Esophagus (tissue), 2 donors: ENCODE measurements at regions not wholly inside any gene's neighbourhood (a gene's known extent, or its start where the extent isn't known, plus 50 kb on each side); places are given as distances from the start of the nearest gene placed in this dataset.

Experiments
- H3K27ac ChIP-seq, 2 donors: one replicate each; pipeline ENCODE4 v1.5.1; 2013; ENCODE audit warnings: low read depth in 2 of 2, mild to moderate bottlenecking in 2 of 2, inconsistent platforms in 1 of 2, low read length in 1 of 2, moderate library complexity in 1 of 2
- H3K27me3 ChIP-seq, 2 donors: one replicate each; pipeline ENCODE4 v1.6.1; 2013; ENCODE audit warnings: low read length in 2 of 2, control low read depth in 1 of 2, mild to moderate bottlenecking in 1 of 2; ENCODE audit not compliant: insufficient read depth in 2 of 2, control insufficient read depth in 1 of 2
- H3K36me3 ChIP-seq, 2 donors: one replicate each; pipeline ENCODE4 v1.6.1; 2013; ENCODE audit warnings: low read length in 1 of 2; ENCODE audit not compliant: control insufficient read depth in 2 of 2, insufficient read depth in 2 of 2
- H3K4me1 ChIP-seq, 2 donors: one replicate each; pipeline ENCODE4 v1.6.1; 2013; ENCODE audit warnings: low read length in 1 of 2; ENCODE audit not compliant: control insufficient read depth in 2 of 2, insufficient read depth in 2 of 2
- H3K4me3 ChIP-seq, 2 donors: one replicate each; pipeline ENCODE4 v1.5.1; 2013; ENCODE audit warnings: low read length in 2 of 2, mild to moderate bottlenecking in 2 of 2, low read depth in 1 of 2, moderate library complexity in 1 of 2
- H3K9me3 ChIP-seq, 2 donors: one replicate each; pipeline ENCODE4 v1.6.1; 2013; ENCODE audit warnings: mild to moderate bottlenecking in 2 of 2, low read depth in 1 of 2, low read length in 1 of 2, moderate library complexity in 1 of 2; ENCODE audit not compliant: control insufficient read depth in 2 of 2, insufficient read depth in 1 of 2
- WGBS, 2 donors: extraction: QIAGEN DNeasy Blood & Tissue Kit; methylation state at CpG; one replicate each; pipeline ENCODE4 v1.1.7; 2013; 5-methylcytosine and 5-hydroxymethylcytosine counted together
- donor health status: healthy with polysubstance abuse.
- donor health status: Bipolar disorder and iron deficiency.

DNA sequence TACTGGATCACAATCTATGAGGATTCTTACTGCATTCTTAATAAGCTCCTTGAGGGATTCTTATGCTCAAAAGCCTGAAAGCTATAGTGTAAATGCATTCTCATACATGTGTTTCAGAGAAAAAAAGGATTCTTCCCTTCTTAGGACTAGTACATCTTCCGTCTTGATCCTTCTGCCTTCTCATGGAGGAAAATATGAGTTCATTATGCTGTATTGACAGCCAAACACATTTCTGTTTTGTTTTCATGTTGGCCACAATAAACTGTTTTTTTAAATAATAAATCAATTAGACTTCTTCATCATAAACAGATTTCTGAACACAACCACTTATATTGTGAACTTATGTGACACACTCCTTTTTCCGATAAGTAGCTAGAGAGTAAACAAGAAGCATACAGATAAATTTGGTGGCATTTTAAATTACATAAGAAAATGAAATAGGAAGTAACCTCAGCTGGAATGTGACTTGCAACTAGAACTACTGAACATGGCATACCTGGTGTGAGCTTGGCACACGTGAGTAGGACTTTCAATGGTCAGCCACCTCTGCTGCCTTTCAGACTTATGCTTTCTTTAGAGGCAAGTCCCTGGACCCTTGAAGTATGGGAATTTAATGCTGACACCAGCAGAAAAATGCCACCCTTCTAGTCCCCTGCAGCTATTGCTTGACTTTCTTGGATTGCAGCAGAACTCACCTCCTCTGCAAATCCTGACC is 350.4 kb downstream of the BCKDHB start:
- peak overlapping the region; percentile 44 to 71 for H3K27ac ChIP-seq
- 68 to 78% methylated on average over 3 of the region's 3 CpGs for WGBS, 2 donors
- no peak overlapping the region for H3K4me3 ChIP-seq
- H3K36me3 ChIP-seq = no peaks in the 10 kb centered on the region
- H3K9me3 ChIP-seq = no peaks in the 10 kb centered on the region
- H3K4me1 ChIP-seq = peaks cover 0 to 4% of the 10 kb centered on the region in 2 donors
- H3K27me3 ChIP-seq = no peaks in the 10 kb centered on the region

DNA sequence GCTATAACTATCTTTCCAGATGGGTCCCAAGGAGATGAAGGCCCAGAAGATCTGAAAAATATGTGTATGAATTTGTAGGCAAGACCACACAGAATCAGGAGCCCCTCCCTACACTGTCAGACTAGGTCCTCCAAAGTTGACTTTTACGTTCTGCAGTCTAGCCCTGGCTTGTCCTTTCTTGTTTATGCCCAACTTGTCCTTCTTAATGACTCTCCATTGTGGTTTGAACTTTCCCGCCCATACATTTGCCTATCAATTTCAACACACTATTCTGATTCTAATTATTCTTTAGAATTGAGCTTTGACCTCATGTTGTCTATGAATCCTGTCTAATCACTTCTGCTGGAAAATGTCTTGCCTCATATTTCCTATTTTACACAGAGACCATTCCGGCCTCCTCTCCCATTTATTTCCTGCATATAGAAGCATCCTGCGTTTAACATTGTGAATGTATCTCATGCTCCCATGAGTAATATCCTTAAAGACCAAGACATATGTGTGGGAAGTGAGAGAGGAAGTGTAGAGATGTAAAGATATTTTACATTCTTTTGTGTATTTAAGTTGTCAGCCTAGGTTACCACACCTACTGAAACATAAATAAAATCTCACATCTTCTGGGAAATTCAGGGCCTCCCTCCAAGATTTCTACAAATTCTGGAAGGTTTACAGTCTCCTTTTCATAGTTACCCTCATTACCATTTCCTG is 348.3 kb downstream of the BCKDHB start:
- H3K9me3 ChIP-seq = no peaks in the 10 kb centered on the region
- peak overlapping the region; percentile 86 to 91 for H3K27ac ChIP-seq
- H3K27me3 ChIP-seq = no peaks in the 10 kb centered on the region
- no peaks in the 10 kb centered on the region for H3K36me3 ChIP-seq
- no peak overlapping the region for H3K4me3 ChIP-seq
- peaks cover 0 to 4% of the 10 kb centered on the region in 2 donors for H3K4me1 ChIP-seq
- 54 to 74% methylated on average over 4 of the region's 4 CpGs for WGBS, 2 donors

DNA sequence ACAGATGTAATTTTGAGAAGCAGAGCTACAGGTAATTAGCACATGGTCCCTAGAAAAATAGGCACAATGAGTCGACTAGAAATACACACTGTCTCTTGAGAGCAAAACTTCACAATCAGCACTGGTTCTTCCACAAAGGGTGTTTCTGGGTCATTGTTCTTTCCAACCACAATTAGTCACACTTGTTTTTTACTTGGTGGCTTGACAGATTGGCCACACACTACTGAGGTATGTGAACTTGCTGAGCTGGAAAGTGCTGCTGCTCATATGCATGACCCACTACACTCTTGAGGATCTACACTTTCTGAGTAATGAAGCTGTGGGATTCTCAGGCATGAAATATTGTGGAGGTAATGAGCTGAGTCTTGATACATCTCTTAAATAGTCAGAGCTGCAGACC is 347.7 kb downstream of the BCKDHB start:
- Histone ChIP-seq H3K36me3 (no peaks in the 10 kb centered on the region), H3K9me3 (no peaks in the 10 kb centered on the region), H3K4me3 (no peak overlapping the region), H3K27ac (peak overlapping the region; percentile 86 to 91), H3K4me1 (peaks cover 0 to 4% of the 10 kb centered on the region in 2 donors), H3K27me3 (no peaks in the 10 kb centered on the region)
- 18 to 38% methylated on average over 1 of the region's 1 CpG for WGBS, 2 donors

DNA sequence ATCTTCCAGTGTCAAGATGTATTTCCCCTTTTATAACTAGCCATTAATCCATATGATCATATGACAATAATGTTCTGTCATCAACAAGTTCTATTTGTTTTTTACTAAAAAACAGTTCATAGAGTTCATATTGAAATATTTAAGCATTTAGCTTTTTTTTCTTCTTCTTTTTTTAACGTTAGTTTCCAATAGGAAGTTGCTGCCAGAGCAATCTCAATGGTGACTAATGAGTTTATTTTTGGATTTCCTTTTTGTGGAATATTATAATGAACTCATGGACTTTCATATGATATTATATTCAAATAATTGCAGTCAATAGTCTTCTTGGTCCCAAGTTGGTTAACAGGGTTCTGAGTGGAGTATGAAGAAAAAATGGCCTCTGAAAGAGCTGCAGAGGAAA is 343.3 kb downstream of the BCKDHB start:
- Histone ChIP-seq H3K36me3 (no peaks in the 10 kb centered on the region), H3K27ac (no peak overlapping the region), H3K27me3 (no peaks in the 10 kb centered on the region), H3K4me1 (no peaks in the 10 kb centered on the region), H3K4me3 (no peak overlapping the region), H3K9me3 (peaks cover 0 to 4% of the 10 kb centered on the region in 2 donors)
- 20 to 32% methylated on average over 1 of the region's 1 CpG for WGBS, 2 donors

DNA sequence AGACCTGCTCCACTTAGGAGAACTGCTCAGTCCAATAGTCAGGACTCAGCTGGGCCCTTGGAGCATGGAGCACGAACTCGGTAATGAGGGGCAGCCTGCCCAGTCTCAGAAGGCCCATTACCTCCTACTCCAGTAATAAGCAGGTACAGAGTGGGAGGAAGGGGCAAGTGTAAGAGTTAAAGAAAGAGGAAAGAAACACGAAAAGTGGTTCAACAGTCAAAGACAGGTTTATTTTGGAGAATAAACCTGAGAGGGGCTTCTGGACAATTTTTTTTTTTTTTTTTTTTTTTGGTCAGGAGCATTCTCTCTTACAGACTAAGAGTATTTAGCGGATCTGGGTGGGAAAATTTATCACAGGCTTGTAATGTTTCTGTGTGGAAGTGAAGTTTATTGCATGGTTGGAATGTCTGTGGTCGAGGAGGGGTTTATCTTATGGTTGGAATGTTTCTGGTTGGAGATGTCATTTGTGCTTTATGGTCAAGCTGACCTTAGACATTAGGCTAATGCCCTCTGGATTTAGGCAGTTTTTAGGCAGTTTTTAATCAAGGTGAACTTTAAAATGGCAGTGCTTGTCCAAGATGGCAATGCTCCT is 340.1 kb downstream of the BCKDHB start:
- Histone ChIP-seq H3K4me1 (no peaks in the 10 kb centered on the region), H3K4me3 (no peak overlapping the region), H3K9me3 (peaks cover 0 to 4% of the 10 kb centered on the region in 2 donors), H3K27me3 (no peaks in the 10 kb centered on the region), H3K27ac (no peak overlapping the region), H3K36me3 (no peaks in the 10 kb centered on the region)
- WGBS, 2 donors = 92 to 95% methylated on average over 5 of the region's 5 CpGs

DNA sequence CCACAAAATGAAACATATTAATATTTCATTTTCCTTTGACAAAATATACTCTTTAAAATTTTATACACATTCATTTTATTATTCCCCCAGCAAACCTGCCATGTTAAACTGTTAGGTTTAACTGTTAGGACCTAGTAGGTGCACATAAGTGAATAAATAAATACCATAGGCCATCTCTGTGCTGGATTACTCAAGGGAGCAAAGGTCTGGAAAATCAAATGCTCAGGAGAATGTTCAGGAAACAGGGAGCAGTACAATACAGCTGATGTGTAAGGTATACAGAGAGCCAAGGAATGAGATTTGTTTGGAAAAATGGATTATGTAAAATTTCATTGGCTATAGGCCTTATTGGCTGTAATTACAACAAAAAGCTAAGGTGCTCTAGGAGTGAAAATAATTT is 339.3 kb downstream of the BCKDHB start:
- H3K4me3 ChIP-seq = no peak overlapping the region
- no peaks in the 10 kb centered on the region for H3K4me1 ChIP-seq
- H3K36me3 ChIP-seq = no peaks in the 10 kb centered on the region
- no peaks in the 10 kb centered on the region for H3K27me3 ChIP-seq
- peaks cover 0 to 4% of the 10 kb centered on the region in 2 donors for H3K9me3 ChIP-seq
- no peak overlapping the region for H3K27ac ChIP-seq

DNA sequence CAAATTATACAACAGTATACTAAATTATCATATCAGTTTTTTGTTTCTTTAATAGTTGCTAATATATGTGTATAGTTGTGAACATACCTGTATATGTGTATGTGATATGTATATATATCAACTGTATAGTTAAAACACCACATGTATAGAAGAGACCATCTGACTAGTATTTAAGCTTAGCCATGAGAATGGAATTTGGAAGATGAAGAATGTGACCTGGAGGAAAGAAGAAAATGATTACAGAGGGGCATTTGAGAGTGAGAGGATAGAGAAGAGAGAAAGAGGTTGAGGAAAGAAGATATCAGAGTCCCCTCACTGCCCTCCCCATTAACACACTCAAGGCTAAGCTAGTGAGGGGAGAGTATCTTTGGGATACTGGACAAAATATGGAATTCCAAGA is 335.9 kb downstream of the BCKDHB start:
- H3K4me1 ChIP-seq = no peaks in the 10 kb centered on the region
- H3K36me3 ChIP-seq = no peaks in the 10 kb centered on the region
- no peak overlapping the region for H3K4me3 ChIP-seq
- H3K9me3 ChIP-seq = peaks cover 0 to 4% of the 10 kb centered on the region in 2 donors
- no peaks in the 10 kb centered on the region for H3K27me3 ChIP-seq
- no peak overlapping the region for H3K27ac ChIP-seq

DNA sequence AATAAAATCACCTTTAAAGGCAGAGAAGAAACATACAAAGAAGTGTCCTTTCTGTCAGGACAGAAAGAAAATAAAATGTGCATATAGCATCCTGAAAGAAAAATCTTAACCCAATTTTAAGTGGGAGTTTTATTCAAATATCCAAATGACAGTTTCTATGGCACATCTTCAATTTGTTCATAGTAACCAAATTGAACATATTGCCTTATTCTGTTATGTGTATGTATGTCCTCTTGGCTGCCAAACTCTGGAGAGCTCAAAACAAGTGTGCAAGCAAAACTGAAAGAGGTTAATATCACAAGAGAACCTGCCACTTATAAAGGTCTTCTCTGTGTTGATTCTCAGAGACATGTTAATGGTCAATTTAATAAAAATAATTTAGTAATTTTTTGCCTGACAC is 334.7 kb downstream of the BCKDHB start:
- Histone ChIP-seq H3K4me3 (no peak overlapping the region), H3K36me3 (no peaks in the 10 kb centered on the region), H3K4me1 (no peaks in the 10 kb centered on the region), H3K27ac (no peak overlapping the region), H3K27me3 (no peaks in the 10 kb centered on the region), H3K9me3 (peaks cover 0 to under 1% of the 10 kb centered on the region in 2 donors)

DNA sequence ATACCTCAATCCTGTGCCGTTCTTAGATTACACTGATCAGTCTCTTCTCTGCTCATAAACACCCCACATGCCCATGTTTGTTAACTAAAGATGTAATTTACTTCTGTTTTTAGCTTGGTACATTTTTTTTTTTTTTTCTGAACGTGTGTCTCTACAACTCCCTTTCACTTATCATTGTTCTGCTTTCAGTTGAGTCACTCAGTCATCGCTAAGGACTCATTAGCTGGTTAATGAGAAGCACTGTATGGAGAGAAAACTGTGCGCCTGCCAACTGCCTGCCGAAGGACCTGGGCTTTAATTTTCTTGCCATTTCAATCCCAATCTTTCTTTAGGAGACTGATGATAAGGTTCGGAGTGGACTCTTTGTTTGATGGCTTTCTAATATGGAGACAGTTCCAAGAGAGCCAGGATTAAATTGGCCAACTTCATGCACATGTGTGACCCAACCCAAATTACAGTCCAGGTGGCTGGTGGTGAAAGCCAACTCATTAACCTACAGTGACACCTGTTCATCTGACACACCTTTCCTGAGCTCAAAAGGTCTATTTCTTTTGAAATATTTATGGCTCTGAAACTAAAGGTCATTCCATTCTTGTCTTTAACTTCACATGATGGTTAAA is 334.1 kb downstream of the BCKDHB start:
- Histone ChIP-seq H3K27ac (peak overlapping the region in 1 of 2 donors; percentile 8), H3K4me1 (no peaks in the 10 kb centered on the region), H3K4me3 (no peak overlapping the region), H3K9me3 (no peaks in the 10 kb centered on the region), H3K27me3 (no peaks in the 10 kb centered on the region), H3K36me3 (no peaks in the 10 kb centered on the region)
- WGBS, 2 donors = 68 to 74% methylated on average over 6 of the region's 6 CpGs
